Endothelial cell of umbilical vein (primary cell): ENCODE measurements at regions not wholly inside any gene's neighbourhood (a gene's known extent, or its start where the extent isn't known, plus 50 kb on each side); places are given as distances from the start of the nearest gene placed in this dataset.
"Not testable (repeated sequence)": the region's sequence is repeated elsewhere in the genome, so short reads cannot be mapped to it uniquely, and the experiment has no call there.

Source experiments
- EZH2 ChIP-seq: IDR thresholded peaks from 2 replicates; pipeline ENCODE4 v1.6.1; 2012; ENCODE audit warnings: borderline replicate concordance, low read depth, mild to moderate bottlenecking, moderate library complexity, low read length, inconsistent platforms; ENCODE audit not compliant: severe bottlenecking
- MAX ChIP-seq: IDR thresholded peaks from 2 replicates; pipeline ENCODE4 v1.6.1; 2011; ENCODE audit not compliant: insufficient read depth, insufficient read length
- MYC ChIP-seq: IDR thresholded peaks from one replicate; pipeline ENCODE4 v1.6.1; 2011; ENCODE audit warnings: mild to moderate bottlenecking, low read depth, low read length
- POLR2A ChIP-seq: IDR thresholded peaks from 2 replicates; pipeline ENCODE4 v1.6.1; 2012; ENCODE audit warnings: low read depth, mild to moderate bottlenecking, control low read depth, low read length
- POLR2AphosphoS5 ChIP-seq: IDR thresholded peaks from 2 replicates; pipeline ENCODE4 v1.6.1; 2012; ENCODE audit warnings: low read depth, mild to moderate bottlenecking, control low read depth, low read length, moderate library complexity; ENCODE audit not compliant: insufficient read depth
- TF ChIP-seq, protein P1 (sequence below), 2 donors: IDR thresholded peaks; 1 replicate in 1 of 2; 2 replicates in 1 of 2; pipeline ENCODE4 v1.5.1; 2011; ENCODE audit warnings: low read length in 2 of 2, mild to moderate bottlenecking in 2 of 2, moderate library complexity in 2 of 2, control low read depth in 1 of 2, inconsistent platforms in 1 of 2, low read depth in 1 of 2; ENCODE audit not compliant: insufficient read depth in 1 of 2; ENCODE audit errors: extremely low read depth in 1 of 2

DNA sequence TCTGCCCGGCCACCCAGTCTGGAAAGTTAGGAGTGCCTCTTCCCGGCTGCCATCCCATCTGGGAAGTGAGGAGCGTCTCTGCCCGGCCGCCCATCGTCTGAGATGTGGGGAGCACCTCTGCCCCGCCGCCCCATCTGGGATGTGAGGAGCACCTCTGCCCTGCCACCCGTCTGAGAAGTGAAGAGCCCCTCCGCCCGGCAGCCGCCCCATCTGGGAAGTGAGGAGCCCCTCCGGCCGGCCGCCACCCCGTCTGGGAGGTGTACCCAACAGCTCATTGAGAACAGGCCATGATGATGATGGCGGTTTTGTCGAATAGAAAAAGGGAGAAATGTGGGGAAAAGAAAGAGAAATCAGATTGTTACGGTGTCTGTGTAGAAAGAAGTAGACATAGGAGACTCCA, 109.4 kb downstream of the ZNF429 start:
- TF ChIP-seq, protein P1, sequence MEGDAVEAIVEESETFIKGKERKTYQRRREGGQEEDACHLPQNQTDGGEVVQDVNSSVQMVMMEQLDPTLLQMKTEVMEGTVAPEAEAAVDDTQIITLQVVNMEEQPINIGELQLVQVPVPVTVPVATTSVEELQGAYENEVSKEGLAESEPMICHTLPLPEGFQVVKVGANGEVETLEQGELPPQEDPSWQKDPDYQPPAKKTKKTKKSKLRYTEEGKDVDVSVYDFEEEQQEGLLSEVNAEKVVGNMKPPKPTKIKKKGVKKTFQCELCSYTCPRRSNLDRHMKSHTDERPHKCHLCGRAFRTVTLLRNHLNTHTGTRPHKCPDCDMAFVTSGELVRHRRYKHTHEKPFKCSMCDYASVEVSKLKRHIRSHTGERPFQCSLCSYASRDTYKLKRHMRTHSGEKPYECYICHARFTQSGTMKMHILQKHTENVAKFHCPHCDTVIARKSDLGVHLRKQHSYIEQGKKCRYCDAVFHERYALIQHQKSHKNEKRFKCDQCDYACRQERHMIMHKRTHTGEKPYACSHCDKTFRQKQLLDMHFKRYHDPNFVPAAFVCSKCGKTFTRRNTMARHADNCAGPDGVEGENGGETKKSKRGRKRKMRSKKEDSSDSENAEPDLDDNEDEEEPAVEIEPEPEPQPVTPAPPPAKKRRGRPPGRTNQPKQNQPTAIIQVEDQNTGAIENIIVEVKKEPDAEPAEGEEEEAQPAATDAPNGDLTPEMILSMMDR (IDR thresholded peaks at IDR 0.05; ENCODE audit: extremely low read depth in 1 of 2, insufficient read depth in 1 of 2, low read depth in 1 of 2, low read length in 2 of 2) = not testable (repeated sequence)
- not testable (repeated sequence) for TF ChIP-seq POLR2A, POLR2AphosphoS5, EZH2, MAX, MYC
